Upper lobe of left lung (tissue), 4 donors: ENCODE measurements at regions not wholly inside any gene's neighbourhood (a gene's known extent, or its start where the extent isn't known, plus 50 kb on each side); places are given as distances from the start of the nearest gene placed in this dataset.

ENCODE experiments used
- CTCF ChIP-seq, 6 experiments: fragments of 450-650 bp in 4 of 6; fragments of 200-600 bp in 2 of 6; sonication (generic) in 2 of 6; IDR thresholded peaks; one replicate each; pipeline ENCODE4 v1.5.1; 2016 to 2019; ENCODE audit warnings: antibody characterized with exemption in 6 of 6
- POLR2A ChIP-seq, 4 donors: fragments of 450-650 bp; IDR thresholded peaks; one replicate each; pipeline ENCODE4 v1.5.1; 2016 to 2017; ENCODE audit warnings: antibody characterized with exemption in 4 of 4, mild to moderate bottlenecking in 2 of 4

- no peak for TF ChIP-seq CTCF (IDR thresholded peaks at IDR 0.05)
- TF ChIP-seq POLR2A (IDR thresholded peaks at IDR 0.05), result no peak
These were observed 106.8 kb upstream of the ARMC2 start for GRCh38 chr6:108741331-108741989.
